Thoracic aorta (tissue), 2 donors: ENCODE measurements at regions not wholly inside any gene's neighbourhood (a gene's known extent, or its start where the extent isn't known, plus 50 kb on each side); places are given as distances from the start of the nearest gene placed in this dataset.

Experiments
- ATAC-seq: fragments of 150-250 bp; one replicate; pipeline ENCODE4 v1.8.0; 2017; ENCODE audit warnings: low read depth; ENCODE audit not compliant: insufficient number of reproducible peaks, low FRiP score
- DNase-seq: peaks from one replicate; pipeline ENCODE4 v3.0.0-alpha.2; 2020; ENCODE audit warnings: low spot score
- H3K27ac ChIP-seq, 2 donors: fragments of 200-600 bp; sonication (generic); 1 replicate in 1 of 2; 2 replicates in 1 of 2; pipeline ENCODE4 v1.5.1; 2016; ENCODE audit warnings: mild to moderate bottlenecking in 2 of 2, moderate library complexity in 2 of 2
- H3K27me3 ChIP-seq: fragments of 200-600 bp; sonication (generic); replicated peaks from 2 replicates; pipeline ENCODE4 v1.6.0; 2016; ENCODE audit warnings: mild to moderate bottlenecking; ENCODE audit not compliant: insufficient read depth
- H3K36me3 ChIP-seq: fragments of 200-600 bp; sonication (generic); one replicate; pipeline ENCODE4 v1.5.1; 2016
- H3K4me1 ChIP-seq, 2 donors: fragments of 200-600 bp; sonication (generic); 1 replicate in 1 of 2; 2 replicates in 1 of 2; pipeline versions ENCODE4 v1.5.1 to v1.6.0; 2016; ENCODE audit warnings: low read depth in 2 of 2, mild to moderate bottlenecking in 1 of 2; ENCODE audit not compliant: control insufficient read depth in 1 of 2
- H3K4me3 ChIP-seq: fragments of 200-600 bp; sonication (generic); 2 replicates; pipeline ENCODE4 v1.5.1; 2016; ENCODE audit warnings: mild to moderate bottlenecking
- H3K9me3 ChIP-seq: fragments of 200-600 bp; sonication (generic); 2 replicates; pipeline ENCODE4 v1.5.1; 2016
- CTCF ChIP-seq: fragments of 200-600 bp; sonication (generic); IDR thresholded peaks from one replicate; pipeline ENCODE4 v1.5.1; 2019; ENCODE audit warnings: antibody characterized with exemption

- Histone ChIP-seq H3K9me3 (no peaks in the 10 kb centered on the region), H3K36me3 (no peaks in the 10 kb centered on the region), H3K27ac (no peak overlapping the region), H3K27me3 (no peaks in the 10 kb centered on the region), H3K4me1 (no peaks in the 10 kb centered on the region), H3K4me3 (no peak overlapping the region)
- ATAC-seq (no peak), DNase-seq (no peak)
- no peak for TF ChIP-seq CTCF
Observed at GRCh38 chr22:34160141-34160783, 240.0 kb upstream of the LARGE1 start.

- no peak for ATAC-seq
- Histone ChIP-seq H3K4me3 (no peak overlapping the region), H3K4me1 (no peaks in the 10 kb centered on the region), H3K27me3 (no peaks in the 10 kb centered on the region), H3K9me3 (no peaks in the 10 kb centered on the region), H3K27ac (no peak overlapping the region), H3K36me3 (no peaks in the 10 kb centered on the region)
- TF ChIP-seq CTCF = no peak
- DNase-seq = no peak
Observed at GRCh38 chr22:34161431-34162123, 241.3 kb upstream of the LARGE1 start.

GRCh38 chr22:34198976-34199375, 278.7 kb upstream of the LARGE1 start:
- H3K27ac ChIP-seq = no peak overlapping the region
- H3K4me3 ChIP-seq = no peak overlapping the region
- no peaks in the 10 kb centered on the region for H3K9me3 ChIP-seq
- H3K27me3 ChIP-seq = no peaks in the 10 kb centered on the region
- H3K36me3 ChIP-seq = no peaks in the 10 kb centered on the region
- no peak for TF ChIP-seq CTCF
- H3K4me1 ChIP-seq = no peaks in the 10 kb centered on the region
- no peak for ATAC-seq
- no peak for DNase-seq

GRCh38 chr22:34210301-34210700, 290.0 kb upstream of the LARGE1 start:
- DNase-seq (no peak), ATAC-seq (no peak)
- Histone ChIP-seq H3K27ac (no peak overlapping the region), H3K4me1 (no peaks in the 10 kb centered on the region), H3K27me3 (no peaks in the 10 kb centered on the region), H3K4me3 (no peak overlapping the region), H3K36me3 (no peaks in the 10 kb centered on the region), H3K9me3 (no peaks in the 10 kb centered on the region)
- TF ChIP-seq CTCF = no peak

- Histone ChIP-seq H3K4me3 (no peak overlapping the region), H3K27ac (no peak overlapping the region), H3K4me1 (no peaks in the 10 kb centered on the region), H3K9me3 (no peaks in the 10 kb centered on the region), H3K36me3 (no peaks in the 10 kb centered on the region), H3K27me3 (no peaks in the 10 kb centered on the region)
- no peak for TF ChIP-seq CTCF
- ATAC-seq = no peak
- no peak for DNase-seq
Observed at GRCh38 chr22:34214372-34214771, 294.1 kb upstream of the LARGE1 start.
